IPS DF 4.7 (cell line): ENCODE measurements at regions not wholly inside any gene's neighbourhood (a gene's known extent, or its start where the extent isn't known, plus 50 kb on each side); places are given as distances from the start of the nearest gene placed in this dataset.
"Not testable (repeated sequence)": the region's sequence is repeated elsewhere in the genome, so short reads cannot be mapped to it uniquely, and the experiment has no call there.

Source experiments
- DNase-seq: peaks from one replicate; pipeline ENCODE4 v3.0.0-alpha.2; 2013; ENCODE audit warnings: low spot score; ENCODE audit errors: extremely low read depth

- no peak for DNase-seq
Measured at GRCh38 chr14:85075694-85076476, 454.1 kb upstream of the FLRT2 start.

DNA sequence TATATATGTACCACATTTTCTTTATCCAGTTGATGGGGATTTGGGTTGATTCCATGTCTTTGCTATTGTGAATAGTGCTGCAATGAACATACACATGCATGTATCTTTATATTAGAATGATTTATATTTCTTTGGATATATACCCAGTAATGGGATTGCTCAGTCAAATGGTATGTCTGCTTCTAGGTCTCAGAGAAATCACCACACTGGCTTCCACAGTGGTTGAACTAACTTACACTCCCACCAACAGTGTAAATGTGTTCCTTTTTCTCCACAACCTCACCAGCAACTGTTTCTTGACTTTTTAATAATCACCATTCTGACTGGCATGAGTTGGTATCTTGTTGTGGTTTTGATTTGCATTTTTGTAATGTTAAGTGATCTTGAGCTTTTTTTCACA, 452.2 kb upstream of the FLRT2 start:
- not testable (repeated sequence) for DNase-seq

GRCh38 chr14:85079842-85080730, 449.9 kb upstream of the FLRT2 start:
- DNase-seq, result no peak

DNA sequence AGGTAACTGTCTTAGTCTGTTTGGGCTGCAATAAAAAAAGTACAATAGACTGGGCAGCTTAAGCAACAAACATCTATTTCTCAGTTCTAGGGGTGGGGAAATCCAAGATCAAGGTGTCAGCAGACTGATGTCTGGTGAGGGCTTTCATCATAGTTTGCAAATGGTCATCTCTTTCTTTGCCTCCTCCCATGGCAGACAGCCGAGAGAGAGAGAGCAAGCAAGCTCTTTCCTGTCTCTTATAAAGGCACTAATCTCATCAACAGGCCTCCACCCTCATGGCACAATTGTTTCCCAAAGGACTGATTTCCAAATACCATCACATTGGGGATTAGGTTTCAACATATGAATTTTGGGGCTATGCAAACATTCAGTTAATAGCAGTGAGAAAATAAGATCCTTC, 445.6 kb upstream of the FLRT2 start:
- no peak for DNase-seq

- no peak for DNase-seq
Measured at GRCh38 chr14:85085981-85086380, 444.0 kb upstream of the FLRT2 start.

GRCh38 chr14:85087201-85087600, 442.7 kb upstream of the FLRT2 start:
- no peak for DNase-seq

DNA sequence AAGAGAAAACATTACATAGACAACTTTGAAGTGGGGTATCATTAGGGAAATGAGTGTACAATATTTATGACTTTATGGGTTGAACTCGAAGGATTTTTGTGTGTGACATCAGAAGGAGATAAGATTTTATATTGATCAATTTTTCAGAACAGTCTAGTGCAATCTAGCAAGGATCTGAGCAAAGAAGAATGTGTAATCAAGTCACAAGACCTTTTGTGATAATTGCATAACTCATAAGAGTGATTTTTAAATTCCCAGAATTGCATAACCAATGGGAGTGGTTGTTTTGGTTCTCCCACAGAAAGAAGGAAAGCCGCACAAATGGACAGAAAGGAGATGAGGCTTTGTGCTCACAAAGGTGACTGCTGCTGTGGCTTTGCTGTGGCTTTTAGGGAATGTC, 441.8 kb upstream of the FLRT2 start:
- DNase-seq, result no peak

- DNase-seq, result no peak
Measured at GRCh38 chr14:85090681-85091080, 439.3 kb upstream of the FLRT2 start.

DNA sequence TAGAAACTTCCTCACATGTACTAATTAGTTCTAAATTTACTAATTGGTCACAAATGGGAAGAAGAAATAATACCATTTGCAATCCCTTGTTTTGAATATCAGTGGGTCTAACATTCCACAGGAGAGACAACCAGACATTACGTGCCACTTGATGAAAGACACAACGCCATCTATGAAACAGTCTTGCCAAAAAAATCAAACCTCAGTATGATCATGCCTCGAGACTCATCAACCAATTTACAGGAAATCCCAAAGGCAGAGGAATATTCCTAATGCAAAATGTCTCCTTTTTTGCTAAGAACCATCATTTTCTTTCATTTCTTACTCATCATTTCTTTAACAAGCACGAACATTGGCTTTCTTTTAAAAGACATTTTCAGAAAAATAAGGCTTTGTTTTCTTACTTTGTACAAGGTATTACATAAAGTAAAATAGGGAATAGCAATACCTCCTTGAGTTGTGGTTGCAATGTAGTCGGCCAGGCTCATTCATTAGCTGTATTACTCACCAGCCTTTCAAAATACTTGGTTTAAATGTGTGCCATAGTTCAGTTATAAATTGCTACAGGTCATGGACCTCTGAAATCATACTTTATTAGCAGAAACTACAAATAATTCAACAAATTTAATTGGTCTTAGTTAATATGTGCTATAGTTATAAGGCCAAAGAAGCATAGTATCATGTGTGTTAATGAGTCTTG, 436.2 kb upstream of the FLRT2 start:
- DNase-seq, result no peak

GRCh38 chr14:85102591-85102990, 427.4 kb upstream of the FLRT2 start:
- no peak for DNase-seq

DNA sequence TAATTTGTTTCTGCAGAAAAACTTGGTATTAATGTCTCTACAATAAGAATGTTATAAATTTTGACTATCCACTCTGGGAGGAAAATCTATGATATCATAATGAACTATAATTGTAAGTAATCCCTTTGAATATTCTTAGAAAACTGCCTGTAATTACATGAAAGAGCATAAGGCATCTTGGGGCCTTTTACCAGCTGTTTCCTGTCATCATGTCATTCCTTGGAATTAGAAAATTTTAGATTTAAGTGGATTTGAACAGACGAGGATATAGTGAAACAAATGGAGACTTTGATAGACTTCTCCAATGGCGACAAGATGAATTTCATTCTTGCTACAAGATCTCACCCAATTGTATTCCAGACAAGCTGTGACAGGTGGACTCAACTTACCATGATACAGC, 423.4 kb upstream of the FLRT2 start:
- DNase-seq, result no peak

GRCh38 chr14:85112762-85113161, 417.2 kb upstream of the FLRT2 start:
- no peak for DNase-seq

DNA sequence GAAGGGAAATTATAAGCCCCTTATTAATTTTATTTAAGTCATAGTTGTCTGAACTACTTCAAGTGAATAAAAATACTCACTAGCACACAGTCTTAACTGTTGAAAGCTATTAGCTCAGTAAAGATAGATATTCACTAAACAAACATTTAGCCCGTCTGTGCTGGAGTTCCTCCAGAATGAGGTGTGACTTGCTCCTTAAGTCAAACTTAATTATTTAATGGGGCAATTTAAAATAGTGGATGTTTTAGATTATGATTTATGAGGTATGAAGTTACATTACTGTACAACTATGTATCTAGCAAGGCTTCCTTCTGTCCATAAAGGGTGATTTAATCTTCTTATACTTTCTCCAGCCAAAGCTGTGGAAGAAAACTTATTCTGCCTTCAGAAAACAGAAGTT, 414.0 kb upstream of the FLRT2 start:
- no peak for DNase-seq

DNA sequence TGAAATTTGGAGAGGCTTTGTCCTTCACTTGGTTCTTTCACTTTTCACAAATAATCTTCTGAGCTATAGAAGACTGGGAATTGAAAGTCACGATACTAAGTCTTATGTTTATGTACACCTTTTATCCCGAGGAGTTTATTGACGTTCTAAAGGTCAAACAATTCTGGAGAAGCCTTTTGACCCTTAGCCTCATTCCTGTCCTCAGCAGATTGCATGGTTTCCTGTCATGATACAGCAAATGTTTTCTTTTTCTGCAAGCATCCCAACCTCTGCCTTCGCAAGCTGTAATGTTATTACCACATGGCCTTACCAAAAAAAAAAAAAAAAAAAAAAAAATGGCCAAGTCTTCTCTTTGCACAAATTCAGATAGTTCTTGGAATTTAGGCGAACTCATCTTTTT, 411.7 kb upstream of the FLRT2 start:
- DNase-seq, result no peak

- DNase-seq, result no peak
Measured at GRCh38 chr14:85122690-85123089, 407.3 kb upstream of the FLRT2 start.

GRCh38 chr14:85123755-85124154, 406.2 kb upstream of the FLRT2 start:
- no peak for DNase-seq

GRCh38 chr14:85124631-85125290, 405.2 kb upstream of the FLRT2 start:
- DNase-seq, result no peak

- DNase-seq, result no peak
Measured at GRCh38 chr14:85125291-85125670, 404.7 kb upstream of the FLRT2 start.

DNA sequence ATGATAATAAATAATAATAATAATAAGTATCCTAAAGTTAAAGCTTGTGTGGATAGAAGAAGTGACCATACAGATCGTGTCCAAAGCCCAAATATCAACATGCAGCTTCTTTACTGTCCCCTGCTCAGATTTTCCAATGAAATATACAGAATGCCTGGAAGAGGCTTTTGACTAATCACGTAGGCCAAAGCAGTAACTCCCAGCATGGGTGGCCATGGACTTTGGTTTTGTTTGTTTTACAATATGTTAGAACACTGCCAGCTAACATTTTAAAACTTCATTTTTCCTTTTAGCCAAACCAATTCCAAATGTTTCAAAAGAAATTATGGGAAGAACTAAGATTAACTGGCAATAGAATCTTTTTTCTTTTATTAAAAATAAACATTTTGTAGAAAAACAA, 400.0 kb upstream of the FLRT2 start:
- DNase-seq, result no peak

DNA sequence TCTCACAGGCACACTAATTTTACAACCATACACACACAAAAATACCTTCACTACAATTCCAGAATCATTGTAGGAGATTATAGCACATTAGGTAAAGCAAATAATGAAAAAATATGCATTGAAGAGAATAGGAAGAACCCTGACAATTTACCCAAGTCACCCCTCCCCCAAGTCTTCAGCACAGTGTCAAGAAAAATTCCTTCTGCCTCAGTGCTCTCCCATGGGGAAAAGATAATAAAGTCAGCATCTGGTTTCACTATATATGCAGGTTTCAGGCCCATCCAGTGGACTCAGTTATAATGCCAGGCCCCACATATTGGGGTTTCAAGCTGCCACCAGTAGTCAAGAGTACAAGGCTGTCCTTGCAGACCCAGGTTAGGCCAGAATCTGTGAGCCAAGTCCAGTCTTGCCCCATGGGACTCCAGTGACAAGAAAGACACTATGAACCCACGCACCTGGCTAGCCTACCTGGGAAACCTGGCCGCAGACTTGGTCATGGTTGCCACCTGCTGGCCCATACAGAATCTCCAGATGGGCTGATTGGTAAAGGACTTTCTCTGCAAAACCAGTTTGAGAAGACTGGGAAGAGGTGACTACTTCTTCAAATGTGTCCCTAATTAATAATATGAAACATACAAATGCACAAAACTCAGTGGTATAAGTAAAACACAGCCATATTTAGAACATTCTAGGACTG, 398.6 kb upstream of the FLRT2 start:
- DNase-seq, result peak; percentile 25

DNA sequence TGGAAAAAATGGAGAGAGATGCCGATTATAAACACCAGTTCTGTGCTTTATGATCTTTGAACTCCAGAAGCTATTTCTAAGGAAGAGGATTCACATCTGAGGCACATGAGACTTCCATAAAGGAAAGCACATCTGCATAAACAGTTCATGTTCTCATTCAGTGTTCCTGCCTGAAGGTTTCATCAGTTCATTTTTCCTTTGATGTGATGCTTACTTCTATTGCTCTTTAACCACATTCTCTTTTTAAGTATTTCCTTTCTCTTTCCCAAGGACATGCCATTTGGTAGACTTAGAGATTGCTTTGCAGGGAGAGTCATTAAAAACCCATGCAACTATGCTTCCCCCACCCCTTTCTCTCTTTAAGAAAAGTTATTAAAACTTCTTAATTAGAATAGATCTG, 387.0 kb upstream of the FLRT2 start:
- no peak for DNase-seq
